Fibroblast of lung (primary cell): ENCODE measurements at regions not wholly inside any gene's neighbourhood (a gene's known extent, or its start where the extent isn't known, plus 50 kb on each side); places are given as distances from the start of the nearest gene placed in this dataset.

Experiments used
- DNase-seq, 2 donors: peaks; one replicate each; pipeline versions ENCODE4 v3.0.0 to v3.0.0-alpha.2; 2010; ENCODE audit warnings: low read depth in 2 of 2
- H2AFZ ChIP-seq: 2 replicates; pipeline ENCODE4 v1.5.1; 2012; ENCODE audit warnings: low read length, control low read depth, inconsistent platforms
- H3K27ac ChIP-seq: 2 replicates; pipeline ENCODE4 v1.5.1; 2011; ENCODE audit warnings: low read length, control low read depth; ENCODE audit not compliant: insufficient read depth
- H3K27me3 ChIP-seq: 2 replicates; pipeline ENCODE4 v1.5.1; 2011; ENCODE audit warnings: mild to moderate bottlenecking, low read length; ENCODE audit not compliant: control insufficient read depth, insufficient read depth
- H3K36me3 ChIP-seq: 2 replicates; pipeline ENCODE4 v1.5.1; 2011; ENCODE audit warnings: low read length; ENCODE audit not compliant: control insufficient read depth, insufficient read depth
- H3K4me1 ChIP-seq: 2 replicates; pipeline ENCODE4 v1.5.1; 2011; ENCODE audit warnings: low read length; ENCODE audit not compliant: control insufficient read depth, insufficient read depth; ENCODE audit errors: extremely low read depth
- H3K4me2 ChIP-seq: 2 replicates; pipeline ENCODE4 v1.5.1; 2011; ENCODE audit warnings: low read length, control low read depth; ENCODE audit not compliant: insufficient read depth; ENCODE audit errors: extremely low read depth
- H3K4me3 ChIP-seq, 4 experiments: fragments of 200-600 bp in 1 of 4; sonication (generic) in 1 of 4; replicated peaks in 1 of 4; 2 replicates each; pipeline ENCODE4 v1.5.1; 2011 to 2016; ENCODE audit warnings: low read length in 4 of 4, low read depth in 3 of 4, mild to moderate bottlenecking in 3 of 4, control low read depth in 2 of 4, inconsistent platforms in 1 of 4, mixed read lengths in 1 of 4; ENCODE audit not compliant: insufficient read depth in 1 of 4; ENCODE audit errors: control extremely low read depth in 1 of 4
- H3K79me2 ChIP-seq: 2 replicates; pipeline ENCODE4 v1.5.1; 2012; ENCODE audit warnings: mild to moderate bottlenecking, low read length, inconsistent platforms; ENCODE audit not compliant: control insufficient read depth, insufficient read depth
- H3K9ac ChIP-seq: 2 replicates; pipeline ENCODE4 v1.5.1; 2011; ENCODE audit warnings: mild to moderate bottlenecking, low read length, control low read depth; ENCODE audit not compliant: insufficient read depth
- H3K9me3 ChIP-seq: 2 replicates; pipeline ENCODE4 v1.5.1; 2012; ENCODE audit warnings: low read depth, low read length; ENCODE audit not compliant: control insufficient read depth, insufficient read depth
- H4K20me1 ChIP-seq: 2 replicates; pipeline ENCODE4 v1.5.1; 2011; ENCODE audit warnings: low read length; ENCODE audit not compliant: control insufficient read depth, insufficient read depth; ENCODE audit errors: extremely low read depth
- CTCF ChIP-seq, 2 donors: IDR thresholded peaks in 1 of 2; conservative IDR thresholded peaks in 1 of 2; 1 replicate in 1 of 2; 2 replicates in 1 of 2; pipeline ENCODE4 v1.5.1; 2011 to 2012; ENCODE audit warnings: low read length in 2 of 2, control low read depth in 1 of 2, inconsistent platforms in 1 of 2, low read depth in 1 of 2, mild to moderate bottlenecking in 1 of 2
- EZH2 ChIP-seq: IDR thresholded peaks from 2 replicates; pipeline ENCODE4 v1.5.1; 2012; ENCODE audit warnings: low read length, control low read depth, mild to moderate bottlenecking; ENCODE audit errors: missing control alignments

GRCh38 chr5:62780888-62781287 is 202.3 kb downstream of the LRRC70 start:
- TF ChIP-seq EZH2 (no peak), CTCF (conservative IDR thresholded peaks at IDR 0.05 in 1 of 2, IDR thresholded peaks at IDR 0.05 in 1 of 2; ENCODE audit: low read depth in 1 of 2, low read length in 2 of 2) (no peak)
- no peak overlapping the region for H3K9ac ChIP-seq
- no peaks in the 10 kb centered on the region for H3K27me3 ChIP-seq
- H3K27ac ChIP-seq, result no peak overlapping the region
- no peaks in the 10 kb centered on the region for H3K9me3 ChIP-seq
- H4K20me1 ChIP-seq, result no peaks in the 10 kb centered on the region
- no peak overlapping the region for H3K4me2 ChIP-seq
- no peaks in the 10 kb centered on the region for H3K4me1 ChIP-seq
- no peak overlapping the region for H2AFZ ChIP-seq
- H3K36me3 ChIP-seq, result no peaks in the 10 kb centered on the region
- DNase-seq, result no peak
- H3K4me3 ChIP-seq, result no peak overlapping the region
- no peaks in the 10 kb centered on the region for H3K79me2 ChIP-seq

- H3K9ac ChIP-seq, result no peak overlapping the region
- no peak overlapping the region for H3K27ac ChIP-seq
Measured at GRCh38 chr5:62780230-62780629, 201.6 kb downstream of the LRRC70 start.

GRCh38 chr5:62779010-62779422 is 200.4 kb downstream of the LRRC70 start:
- Histone ChIP-seq H3K4me2 (no peak overlapping the region), H4K20me1 (no peaks in the 10 kb centered on the region), H3K4me1 (no peaks in the 10 kb centered on the region), H3K79me2 (no peaks in the 10 kb centered on the region), H3K36me3 (no peaks in the 10 kb centered on the region), H2AFZ (no peak overlapping the region), H3K27ac (no peak overlapping the region), H3K4me3 (no peak overlapping the region), H3K27me3 (no peaks in the 10 kb centered on the region), H3K9me3 (no peaks in the 10 kb centered on the region), H3K9ac (no peak overlapping the region)
- peak; percentile 46 to 73 for DNase-seq
- TF ChIP-seq CTCF (conservative IDR thresholded peaks at IDR 0.05 in 1 of 2, IDR thresholded peaks at IDR 0.05 in 1 of 2; ENCODE audit: low read depth in 1 of 2, low read length in 2 of 2) (peak; percentile 71 to 72), EZH2 (no peak)

More at GRCh38 chr5:62780230-62780629, 201.6 kb downstream of the LRRC70 start:
- no peaks in the 10 kb centered on the region for H4K20me1 ChIP-seq
- TF ChIP-seq CTCF (conservative IDR thresholded peaks at IDR 0.05 in 1 of 2, IDR thresholded peaks at IDR 0.05 in 1 of 2; ENCODE audit: low read depth in 1 of 2, low read length in 2 of 2) (no peak), EZH2 (no peak)
- H3K9me3 ChIP-seq, result no peaks in the 10 kb centered on the region
- no peaks in the 10 kb centered on the region for H3K36me3 ChIP-seq
- DNase-seq, result no peak
- H3K4me1 ChIP-seq, result no peaks in the 10 kb centered on the region
- no peaks in the 10 kb centered on the region for H3K79me2 ChIP-seq
- no peaks in the 10 kb centered on the region for H3K27me3 ChIP-seq
- no peak overlapping the region for H3K4me3 ChIP-seq
- H2AFZ ChIP-seq, result no peak overlapping the region
- H3K4me2 ChIP-seq, result no peak overlapping the region
